ENCODE measurements at regions not wholly inside any gene's neighbourhood (a gene's known extent, or its start where the extent isn't known, plus 50 kb on each side); places are given as distances from the start of the nearest gene placed in this dataset.
A peak's percentile ranks its signal among the peaks of the same experiment; 100 is the strongest.

DNA sequence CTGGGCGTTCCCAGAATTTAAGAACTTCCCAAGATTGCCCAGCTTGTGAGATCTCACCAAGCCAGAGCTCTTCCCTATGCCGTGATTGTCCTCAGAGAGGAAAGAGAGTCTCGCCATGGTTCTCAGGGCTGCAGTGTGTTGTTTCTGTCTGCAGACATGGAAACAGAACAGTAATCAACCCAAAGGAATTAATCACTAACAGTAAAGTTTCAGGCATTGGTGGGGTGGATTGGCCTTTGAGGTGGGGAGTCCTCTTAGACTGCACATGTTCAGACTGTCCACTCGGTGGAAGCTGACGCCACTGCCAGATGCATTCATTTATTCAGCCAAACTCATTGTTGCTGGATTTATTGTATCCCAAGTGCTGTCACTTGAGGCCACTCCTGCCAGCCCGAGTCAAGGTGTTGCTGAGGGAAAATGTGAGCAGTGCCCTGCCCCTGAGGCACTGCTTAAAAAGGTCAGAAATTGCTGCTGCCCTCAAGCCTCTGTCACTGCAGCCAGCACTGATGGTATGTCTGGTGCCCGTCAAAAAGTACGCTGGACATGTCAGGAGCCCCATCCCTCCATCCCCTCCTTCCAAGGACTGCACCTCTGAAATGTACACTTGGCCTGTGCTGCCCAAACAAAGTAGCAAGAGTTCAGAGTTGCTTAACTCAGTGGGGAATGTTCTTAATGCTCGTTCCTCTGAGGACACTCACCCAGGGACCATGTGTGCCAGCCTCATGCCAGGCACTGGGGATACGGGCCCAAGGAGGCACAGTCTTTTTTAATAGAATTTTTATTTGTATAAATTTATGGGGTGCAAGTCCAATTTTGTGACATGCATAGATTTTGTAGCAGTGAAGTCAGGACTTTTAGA, 201.0 kb downstream of the GLI2 start:
- Mint-ChIP-seq H3K27me3 (ENCODE audit: low read depth) (peaks cover 4% of the 10 kb centered on the region), H3K9me3 (no peaks in the 10 kb centered on the region), H3K36me3 (ENCODE audit: low read depth) (peaks cover 5% of the 10 kb centered on the region), H3K4me1 (peaks cover 87% of the 10 kb centered on the region), H3K27ac (peak overlapping the region; percentile 80 to 94 (median 87)), H3K4me3 (peak overlapping the region in 1 of 3 experiments; percentile 38)
- TF ChIP-seq, protein P1, sequence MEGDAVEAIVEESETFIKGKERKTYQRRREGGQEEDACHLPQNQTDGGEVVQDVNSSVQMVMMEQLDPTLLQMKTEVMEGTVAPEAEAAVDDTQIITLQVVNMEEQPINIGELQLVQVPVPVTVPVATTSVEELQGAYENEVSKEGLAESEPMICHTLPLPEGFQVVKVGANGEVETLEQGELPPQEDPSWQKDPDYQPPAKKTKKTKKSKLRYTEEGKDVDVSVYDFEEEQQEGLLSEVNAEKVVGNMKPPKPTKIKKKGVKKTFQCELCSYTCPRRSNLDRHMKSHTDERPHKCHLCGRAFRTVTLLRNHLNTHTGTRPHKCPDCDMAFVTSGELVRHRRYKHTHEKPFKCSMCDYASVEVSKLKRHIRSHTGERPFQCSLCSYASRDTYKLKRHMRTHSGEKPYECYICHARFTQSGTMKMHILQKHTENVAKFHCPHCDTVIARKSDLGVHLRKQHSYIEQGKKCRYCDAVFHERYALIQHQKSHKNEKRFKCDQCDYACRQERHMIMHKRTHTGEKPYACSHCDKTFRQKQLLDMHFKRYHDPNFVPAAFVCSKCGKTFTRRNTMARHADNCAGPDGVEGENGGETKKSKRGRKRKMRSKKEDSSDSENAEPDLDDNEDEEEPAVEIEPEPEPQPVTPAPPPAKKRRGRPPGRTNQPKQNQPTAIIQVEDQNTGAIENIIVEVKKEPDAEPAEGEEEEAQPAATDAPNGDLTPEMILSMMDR (IDR thresholded peaks at IDR 0.05; ENCODE audit: unreplicated experiment in 3 of 3) = no peak

- no peaks in the 10 kb centered on the region for H3K9me3 Mint-ChIP-seq
- H3K4me3 Mint-ChIP-seq = peak overlapping the region in 2 of 3 experiments; percentile 3 to 8
- peaks cover 6% of the 10 kb centered on the region for H3K36me3 Mint-ChIP-seq (ENCODE audit: low read depth)
- peaks cover 89% of the 10 kb centered on the region for H3K4me1 Mint-ChIP-seq
- H3K27ac Mint-ChIP-seq = peak overlapping the region; percentile 80 to 94 (median 90)
- TF ChIP-seq, protein P1 (IDR thresholded peaks at IDR 0.05; ENCODE audit: unreplicated experiment in 3 of 3) = no peak
- H3K27me3 Mint-ChIP-seq (ENCODE audit: low read depth) = peaks cover 11% of the 10 kb centered on the region
These were observed 202.0 kb downstream of the GLI2 start for GRCh38 chr2:120937686-120938044.

DNA sequence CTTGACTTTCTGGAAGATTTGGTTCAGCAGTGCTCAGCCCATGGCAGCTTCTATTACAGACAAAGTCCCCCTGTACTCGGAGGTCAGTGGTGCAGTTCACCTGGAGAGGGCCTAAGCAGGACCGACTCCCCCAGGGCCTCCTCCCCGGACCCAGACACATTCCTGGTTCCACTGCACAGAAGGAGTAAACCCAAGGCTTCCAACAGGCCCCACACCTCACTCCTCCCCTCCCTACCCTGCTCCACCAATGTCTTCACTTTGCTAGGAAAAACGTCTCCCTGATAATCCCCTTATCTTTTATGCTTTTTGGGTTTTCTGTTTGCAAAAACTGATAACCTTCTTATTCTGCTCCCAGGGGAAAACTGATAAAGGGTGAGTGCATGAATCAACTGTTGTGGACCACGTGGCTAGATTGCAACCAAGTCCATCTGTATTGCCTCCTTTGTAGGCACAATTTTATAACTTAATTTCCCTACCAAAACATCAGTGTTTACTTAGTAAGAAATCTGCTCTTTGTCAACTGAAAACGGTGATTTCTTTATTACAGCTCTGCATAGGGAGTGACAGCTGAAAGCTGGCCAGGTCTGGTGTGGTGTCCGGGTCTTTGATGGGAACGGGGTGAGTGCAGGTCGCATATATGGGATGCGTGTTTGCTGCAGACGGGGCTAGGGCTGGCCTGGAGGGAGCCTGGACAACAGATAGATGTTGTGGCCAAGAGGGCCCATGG, 202.5 kb downstream of the GLI2 start:
- no peaks in the 10 kb centered on the region for H3K9me3 Mint-ChIP-seq
- H3K27me3 Mint-ChIP-seq (ENCODE audit: low read depth) = peaks cover 11% of the 10 kb centered on the region
- peak overlapping the region in 2 of 3 experiments; percentile 8 to 36 for H3K4me3 Mint-ChIP-seq

DNA sequence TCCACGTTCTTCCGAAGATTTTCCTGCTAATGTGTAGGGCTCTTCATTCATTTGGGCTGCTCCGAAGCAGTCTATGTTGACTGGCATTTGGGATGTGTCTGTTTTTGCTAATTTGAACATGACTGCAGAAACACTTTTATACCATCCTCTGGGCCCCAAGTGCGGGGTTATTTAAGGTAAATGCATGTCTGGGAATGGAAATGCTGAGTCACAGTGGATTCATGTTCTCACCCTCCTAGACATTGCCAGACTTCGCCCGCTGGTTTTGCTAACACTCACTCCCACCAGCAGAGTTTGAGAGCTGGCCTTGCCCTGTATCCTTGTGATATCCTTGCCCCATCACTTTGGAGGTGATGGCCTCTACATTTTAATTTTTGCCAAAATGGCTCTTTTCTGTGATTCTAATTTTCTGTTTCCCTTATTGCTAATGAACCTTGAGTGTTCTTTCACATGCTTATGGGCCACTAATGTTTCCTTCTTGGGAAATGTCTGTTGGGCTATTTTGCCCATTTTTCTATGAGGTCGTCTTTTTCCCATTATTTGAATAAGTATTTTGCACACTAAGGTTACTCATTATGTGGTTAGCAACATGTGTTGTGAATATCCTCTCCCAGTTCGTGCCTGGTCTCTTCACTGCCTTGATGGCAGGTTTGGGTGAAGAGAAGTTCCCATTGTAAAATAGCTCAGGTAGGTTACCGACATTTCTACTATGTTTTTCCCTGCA, 204.1 kb downstream of the GLI2 start:
- TF ChIP-seq, protein P1 (IDR thresholded peaks at IDR 0.05; ENCODE audit: unreplicated experiment in 3 of 3) = no peak
- Mint-ChIP-seq H3K27ac (peak overlapping the region; percentile 68 to 94 (median 77)), H3K27me3 (ENCODE audit: low read depth) (peaks cover 12% of the 10 kb centered on the region), H3K4me3 (peak overlapping the region in 1 of 3 experiments; percentile 2), H3K9me3 (no peaks in the 10 kb centered on the region), H3K4me1 (peaks cover 78% of the 10 kb centered on the region), H3K36me3 (ENCODE audit: low read depth) (peaks cover 15% of the 10 kb centered on the region)

More for the DNA sequence above, 202.5 kb downstream of the GLI2 start:
- TF ChIP-seq, protein P1 (IDR thresholded peaks at IDR 0.05; ENCODE audit: unreplicated experiment in 3 of 3) = no peak
- Mint-ChIP-seq H3K4me1 (peaks cover 88% of the 10 kb centered on the region), H3K27ac (peak overlapping the region; percentile 80 to 94 (median 90)), H3K36me3 (ENCODE audit: low read depth) (peaks cover 10% of the 10 kb centered on the region)

DNA sequence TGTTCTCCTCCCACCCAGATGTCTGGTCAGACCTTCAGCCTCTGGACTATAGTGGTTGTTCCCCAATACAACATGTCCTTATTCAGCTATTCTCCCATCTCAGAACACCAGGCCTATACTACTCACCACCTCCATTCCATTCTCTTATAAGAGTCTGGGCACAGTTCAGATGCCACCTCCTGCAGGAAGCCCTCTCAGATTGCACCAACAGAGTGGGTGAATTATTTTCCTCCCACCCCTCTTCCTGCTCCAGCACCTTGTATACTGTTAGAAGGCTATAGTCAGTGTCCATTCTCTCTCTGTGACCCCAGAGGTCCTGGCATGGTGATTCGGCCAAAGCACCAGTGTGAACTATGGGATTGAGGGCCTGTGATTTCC, 204.6 kb downstream of the GLI2 start:
- no peak overlapping the region for H3K4me3 Mint-ChIP-seq
- no peaks in the 10 kb centered on the region for H3K9me3 Mint-ChIP-seq
- H3K36me3 Mint-ChIP-seq (ENCODE audit: low read depth) = peaks cover 15% of the 10 kb centered on the region
- H3K27me3 Mint-ChIP-seq (ENCODE audit: low read depth) = peaks cover 12% of the 10 kb centered on the region
- TF ChIP-seq, protein P1 (IDR thresholded peaks at IDR 0.05; ENCODE audit: unreplicated experiment in 3 of 3) = no peak
- peaks cover 73% of the 10 kb centered on the region for H3K4me1 Mint-ChIP-seq
- H3K27ac Mint-ChIP-seq = peak overlapping the region in 2 of 3 experiments; percentile 68 to 94

Measured in nephron (organoid).